ENCODE measurements at regions not wholly inside any gene's neighbourhood (a gene's known extent, or its start where the extent isn't known, plus 50 kb on each side); places are given as distances from the start of the nearest gene placed in this dataset.
A peak's percentile ranks its signal among the peaks of the same experiment; 100 is the strongest.

DNA sequence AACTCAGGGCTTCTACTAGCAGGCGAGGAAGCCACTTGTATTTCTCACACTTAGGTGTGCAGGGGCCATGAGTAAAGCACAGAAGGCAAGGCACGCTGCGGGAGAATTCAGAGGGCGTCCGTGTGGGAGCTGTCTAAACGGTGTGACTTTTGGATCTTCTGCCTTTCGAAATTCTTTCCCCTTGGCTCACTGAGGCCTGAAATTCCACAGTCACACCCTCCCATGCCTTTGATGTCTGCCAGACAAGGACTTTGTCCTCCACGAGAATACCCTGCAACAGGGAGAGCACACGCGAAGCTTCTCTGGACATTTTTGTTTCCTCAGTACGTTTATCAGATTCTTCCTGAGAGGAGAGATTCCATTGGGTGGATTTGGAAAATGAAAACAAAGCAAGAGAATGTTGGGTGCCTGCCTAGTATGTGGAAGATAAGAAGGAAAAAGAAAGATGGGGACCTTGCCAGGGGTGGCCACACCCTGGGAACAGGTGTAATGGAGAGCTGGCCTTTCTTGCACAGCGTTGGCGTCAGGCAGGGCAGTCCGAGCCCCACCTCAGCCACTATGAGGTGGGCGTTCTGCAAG lies 235.7 kb downstream of the MYLK4 start:
- TF ChIP-seq, protein P1, sequence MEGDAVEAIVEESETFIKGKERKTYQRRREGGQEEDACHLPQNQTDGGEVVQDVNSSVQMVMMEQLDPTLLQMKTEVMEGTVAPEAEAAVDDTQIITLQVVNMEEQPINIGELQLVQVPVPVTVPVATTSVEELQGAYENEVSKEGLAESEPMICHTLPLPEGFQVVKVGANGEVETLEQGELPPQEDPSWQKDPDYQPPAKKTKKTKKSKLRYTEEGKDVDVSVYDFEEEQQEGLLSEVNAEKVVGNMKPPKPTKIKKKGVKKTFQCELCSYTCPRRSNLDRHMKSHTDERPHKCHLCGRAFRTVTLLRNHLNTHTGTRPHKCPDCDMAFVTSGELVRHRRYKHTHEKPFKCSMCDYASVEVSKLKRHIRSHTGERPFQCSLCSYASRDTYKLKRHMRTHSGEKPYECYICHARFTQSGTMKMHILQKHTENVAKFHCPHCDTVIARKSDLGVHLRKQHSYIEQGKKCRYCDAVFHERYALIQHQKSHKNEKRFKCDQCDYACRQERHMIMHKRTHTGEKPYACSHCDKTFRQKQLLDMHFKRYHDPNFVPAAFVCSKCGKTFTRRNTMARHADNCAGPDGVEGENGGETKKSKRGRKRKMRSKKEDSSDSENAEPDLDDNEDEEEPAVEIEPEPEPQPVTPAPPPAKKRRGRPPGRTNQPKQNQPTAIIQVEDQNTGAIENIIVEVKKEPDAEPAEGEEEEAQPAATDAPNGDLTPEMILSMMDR (IDR thresholded peaks at IDR 0.05), result no peak
- no peaks in the 10 kb centered on the region for H3K27me3 ChIP-seq
- H3K4me3 ChIP-seq, result no peak overlapping the region
- H3K4me1 ChIP-seq, result peaks cover 0 to 7% of the 10 kb centered on the region in 2 donors
- peaks cover 2 to 13% of the 10 kb centered on the region in 2 donors for H3K9me3 ChIP-seq
- H3K36me3 ChIP-seq, result no peaks in the 10 kb centered on the region
- H3K27ac ChIP-seq, result peak overlapping the region in 1 of 2 donors; percentile 76
- no peak for DNase-seq (ENCODE audit: low spot score)

DNA sequence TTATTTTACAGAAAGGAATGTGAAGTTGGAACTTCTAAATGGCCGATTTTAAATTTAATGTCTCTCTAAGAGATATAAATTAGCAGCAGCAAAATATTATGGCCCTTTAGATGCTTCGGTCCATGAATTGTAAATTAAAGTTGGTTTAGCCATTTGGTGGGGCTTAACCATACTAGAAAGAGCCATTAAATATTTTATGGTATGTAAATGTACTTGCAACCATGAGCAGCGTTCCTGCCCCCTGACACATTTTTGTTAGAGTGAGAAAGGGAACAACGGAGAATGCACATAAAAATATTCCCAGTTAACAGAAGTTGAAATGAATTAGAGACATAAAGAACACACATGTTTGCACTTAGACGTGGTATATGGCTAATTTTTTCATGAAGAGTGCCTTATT lies 237.9 kb downstream of the MYLK4 start:
- H3K4me3 ChIP-seq, result no peak overlapping the region
- H3K27me3 ChIP-seq, result no peaks in the 10 kb centered on the region
- no peaks in the 10 kb centered on the region for H3K9me3 ChIP-seq
- peaks cover 0 to 7% of the 10 kb centered on the region in 2 donors for H3K4me1 ChIP-seq
- no peaks in the 10 kb centered on the region for H3K36me3 ChIP-seq
- no peak overlapping the region for H3K27ac ChIP-seq
- TF ChIP-seq, protein P1 (IDR thresholded peaks at IDR 0.05), result no peak
- no peak for DNase-seq (ENCODE audit: low spot score)

DNA sequence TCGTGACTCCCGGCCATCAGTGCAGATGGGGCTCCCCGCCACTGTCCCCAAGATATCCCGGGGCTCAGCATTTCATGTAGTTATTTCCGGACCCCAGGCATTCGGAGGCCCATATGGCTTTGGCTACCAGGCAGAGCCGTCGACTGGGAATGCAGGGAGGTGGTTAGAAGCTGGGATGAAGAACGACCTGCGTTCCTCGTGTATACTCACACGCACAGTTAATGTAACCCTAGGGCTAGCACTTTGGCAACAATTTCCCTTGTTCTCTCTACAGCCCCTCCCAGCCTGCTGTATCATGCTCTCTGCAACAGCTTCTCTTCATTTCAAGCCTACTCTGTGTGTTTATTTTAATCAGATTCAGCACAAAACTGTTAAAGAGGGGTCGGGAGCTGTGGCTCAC lies 240.4 kb downstream of the MYLK4 start:
- H3K27ac ChIP-seq, result peak overlapping the region in 1 of 2 donors; percentile 5
- H3K9me3 ChIP-seq, result no peaks in the 10 kb centered on the region
- TF ChIP-seq, protein P1 (IDR thresholded peaks at IDR 0.05), result no peak
- H3K27me3 ChIP-seq, result no peaks in the 10 kb centered on the region
- peak overlapping the region in 1 of 2 donors; percentile 14 for H3K4me3 ChIP-seq
- no peaks in the 10 kb centered on the region for H3K36me3 ChIP-seq
- peaks cover 0 to 10% of the 10 kb centered on the region in 2 donors for H3K4me1 ChIP-seq
- no peak for DNase-seq (ENCODE audit: low spot score)

DNA sequence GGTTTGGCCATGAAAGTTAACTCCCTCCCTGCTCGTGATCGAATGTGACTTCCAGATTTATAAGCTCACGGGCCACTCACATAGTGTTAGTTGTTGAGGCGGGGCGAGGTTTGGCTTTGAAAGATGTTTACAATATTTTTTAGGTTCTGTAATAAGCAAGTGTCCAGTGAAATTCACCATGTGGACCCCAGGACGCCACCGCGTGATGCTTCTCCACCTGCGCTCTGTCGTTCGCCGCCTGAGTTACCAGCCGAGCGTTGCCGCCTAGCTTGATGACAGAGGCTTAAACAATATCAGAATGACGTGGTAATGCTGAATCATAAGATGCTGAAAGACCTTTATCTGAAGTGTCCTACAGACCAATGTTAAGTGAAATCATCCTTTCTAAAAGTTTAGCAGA lies 241.0 kb downstream of the MYLK4 start:
- DNase-seq (ENCODE audit: low spot score), result no peak
- peaks cover 0 to 5% of the 10 kb centered on the region in 2 donors for H3K4me1 ChIP-seq
- no peaks in the 10 kb centered on the region for H3K9me3 ChIP-seq
- H3K4me3 ChIP-seq, result peak overlapping the region; percentile 0 to 14
- TF ChIP-seq, protein P1 (IDR thresholded peaks at IDR 0.05), result no peak
- peak overlapping the region in 1 of 2 donors; percentile 5 for H3K27ac ChIP-seq
- no peaks in the 10 kb centered on the region for H3K27me3 ChIP-seq
- no peaks in the 10 kb centered on the region for H3K36me3 ChIP-seq

DNA sequence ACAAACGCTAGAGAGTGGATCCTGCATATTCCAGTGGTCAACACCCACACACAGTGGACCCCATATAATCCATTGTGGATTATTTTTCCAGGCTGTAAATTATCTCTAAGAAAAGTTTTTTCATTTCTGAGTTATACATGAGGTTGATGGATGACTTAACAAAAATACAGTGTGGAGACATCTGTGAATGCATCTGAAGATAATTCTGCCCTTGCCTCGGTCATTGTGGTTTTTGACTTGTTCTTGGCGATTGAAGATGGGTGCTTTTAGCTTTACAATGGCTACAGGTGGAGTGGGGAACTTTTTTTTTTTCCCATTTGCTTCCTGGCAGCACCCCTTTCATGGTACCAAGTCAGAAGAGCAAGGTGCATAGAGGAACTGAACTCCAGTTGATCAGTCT lies 242.7 kb downstream of the MYLK4 start:
- H3K36me3 ChIP-seq, result no peaks in the 10 kb centered on the region
- TF ChIP-seq, protein P1 (IDR thresholded peaks at IDR 0.05), result no peak
- H3K4me1 ChIP-seq, result peaks cover 0 to 5% of the 10 kb centered on the region in 2 donors
- H3K27me3 ChIP-seq, result no peaks in the 10 kb centered on the region
- peak overlapping the region in 1 of 2 donors; percentile 21 for H3K27ac ChIP-seq
- no peaks in the 10 kb centered on the region for H3K9me3 ChIP-seq
- DNase-seq (ENCODE audit: low spot score), result no peak
- no peak overlapping the region for H3K4me3 ChIP-seq

DNA sequence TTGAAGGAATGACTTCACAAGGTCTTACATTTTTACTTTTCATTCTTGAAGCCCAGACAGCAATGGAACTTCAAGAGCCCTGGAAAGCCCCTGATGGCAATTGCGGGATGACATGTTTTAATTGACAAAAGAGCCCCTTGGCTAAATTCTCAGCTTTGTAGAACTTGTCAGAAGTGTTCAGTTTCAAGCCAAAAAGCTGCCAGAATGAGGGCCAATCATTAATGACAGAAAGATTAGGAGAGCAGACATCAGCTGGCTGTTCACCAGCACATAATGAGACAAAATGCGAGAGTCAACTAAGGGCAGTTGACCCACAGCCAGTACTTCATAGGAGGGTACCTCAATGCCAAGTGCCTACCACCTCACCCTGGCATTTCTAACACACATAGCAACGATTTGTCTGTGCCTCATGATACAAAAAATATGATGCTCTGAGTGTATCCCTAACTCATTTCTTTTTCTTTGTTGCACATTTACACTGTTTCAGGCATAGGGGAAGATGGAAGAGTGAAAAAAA lies 243.1 kb downstream of the MYLK4 start:
- peaks cover 0 to 5% of the 10 kb centered on the region in 2 donors for H3K4me1 ChIP-seq
- peak overlapping the region in 1 of 2 donors; percentile 21 for H3K27ac ChIP-seq
- no peaks in the 10 kb centered on the region for H3K36me3 ChIP-seq
- no peaks in the 10 kb centered on the region for H3K27me3 ChIP-seq
- H3K4me3 ChIP-seq, result no peak overlapping the region
- H3K9me3 ChIP-seq, result no peaks in the 10 kb centered on the region
- no peak for DNase-seq (ENCODE audit: low spot score)
- TF ChIP-seq, protein P1 (IDR thresholded peaks at IDR 0.05), result no peak
